Sigmoid colon (tissue), 4 donors: ENCODE measurements at regions not wholly inside any gene's neighbourhood (a gene's known extent, or its start where the extent isn't known, plus 50 kb on each side); places are given as distances from the start of the nearest gene placed in this dataset.

Experiments
- POLR2A ChIP-seq, 2 donors: fragments of 450-650 bp; IDR thresholded peaks; one replicate each; pipeline ENCODE4 v1.6.1; 2016; ENCODE audit warnings: antibody characterized with exemption in 2 of 2, mild to moderate bottlenecking in 2 of 2, moderate library complexity in 2 of 2
- POLR2AphosphoS5 ChIP-seq, 4 donors: sonication (generic); formaldehyde crosslinking; IDR thresholded peaks; one replicate each; pipeline ENCODE4 v1.6.1; 2017; ENCODE audit warnings: antibody characterized with exemption in 4 of 4
- TF ChIP-seq, protein P1 (sequence below), 4 experiments: fragments of 450-650 bp in 3 of 4; fragments of 200-600 bp in 1 of 4; IDR thresholded peaks; one replicate each; pipeline ENCODE4 v1.5.1; 2016 to 2019; ENCODE audit warnings: antibody characterized with exemption in 4 of 4, mild to moderate bottlenecking in 3 of 4, moderate library complexity in 2 of 4

- no peak for TF ChIP-seq POLR2A (IDR thresholded peaks at IDR 0.05)
- TF ChIP-seq, protein P1, sequence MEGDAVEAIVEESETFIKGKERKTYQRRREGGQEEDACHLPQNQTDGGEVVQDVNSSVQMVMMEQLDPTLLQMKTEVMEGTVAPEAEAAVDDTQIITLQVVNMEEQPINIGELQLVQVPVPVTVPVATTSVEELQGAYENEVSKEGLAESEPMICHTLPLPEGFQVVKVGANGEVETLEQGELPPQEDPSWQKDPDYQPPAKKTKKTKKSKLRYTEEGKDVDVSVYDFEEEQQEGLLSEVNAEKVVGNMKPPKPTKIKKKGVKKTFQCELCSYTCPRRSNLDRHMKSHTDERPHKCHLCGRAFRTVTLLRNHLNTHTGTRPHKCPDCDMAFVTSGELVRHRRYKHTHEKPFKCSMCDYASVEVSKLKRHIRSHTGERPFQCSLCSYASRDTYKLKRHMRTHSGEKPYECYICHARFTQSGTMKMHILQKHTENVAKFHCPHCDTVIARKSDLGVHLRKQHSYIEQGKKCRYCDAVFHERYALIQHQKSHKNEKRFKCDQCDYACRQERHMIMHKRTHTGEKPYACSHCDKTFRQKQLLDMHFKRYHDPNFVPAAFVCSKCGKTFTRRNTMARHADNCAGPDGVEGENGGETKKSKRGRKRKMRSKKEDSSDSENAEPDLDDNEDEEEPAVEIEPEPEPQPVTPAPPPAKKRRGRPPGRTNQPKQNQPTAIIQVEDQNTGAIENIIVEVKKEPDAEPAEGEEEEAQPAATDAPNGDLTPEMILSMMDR (IDR thresholded peaks at IDR 0.05): no peak
- TF ChIP-seq POLR2AphosphoS5 (IDR thresholded peaks at IDR 0.05): no peak
Measured at GRCh38 chr6:82097676-82098075, 149.9 kb downstream of the IBTK start.
